ENCODE measurements at regions not wholly inside any gene's neighbourhood (a gene's known extent, or its start where the extent isn't known, plus 50 kb on each side); places are given as distances from the start of the nearest gene placed in this dataset.

DNA sequence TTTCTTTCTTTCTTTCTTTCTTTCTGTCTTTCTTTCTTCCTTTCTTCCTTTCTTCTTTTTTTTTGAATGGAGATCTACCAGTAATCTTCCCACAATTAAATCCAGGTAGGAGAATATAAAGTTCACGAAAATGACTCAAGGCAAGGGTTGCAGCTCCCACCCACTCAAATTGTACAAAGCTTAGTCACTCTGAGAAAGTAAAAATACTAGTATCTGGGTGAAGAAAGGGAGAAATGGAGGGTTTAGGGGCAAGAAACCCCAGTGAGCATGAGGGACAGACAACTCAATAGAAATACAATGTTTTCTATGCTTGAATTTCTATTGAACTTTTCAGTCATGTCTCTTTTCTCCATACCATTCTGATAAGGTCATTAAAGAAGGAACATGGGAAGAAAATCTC is 200.8 kb downstream of the GATA3 start:
- TF ChIP-seq EZH2phosphoT487 (IDR thresholded peaks at IDR 0.05; ENCODE audit: insufficient read depth, low read depth) (no peak), EZH2 (IDR thresholded peaks at IDR 0.05; ENCODE audit: insufficient read depth, poor library complexity, severe bottlenecking) (no peak)
